Heart left ventricle (tissue), 16 donors: ENCODE measurements at regions not wholly inside any gene's neighbourhood (a gene's known extent, or its start where the extent isn't known, plus 50 kb on each side); places are given as distances from the start of the nearest gene placed in this dataset.

ENCODE experiments used
- ATAC-seq, 4 donors: fragments of 200-7000 bp; cut with Tn5 transposase; one replicate each; pipeline ENCODE4 v1.9.1; 2020 to 2022; ENCODE audit warnings: moderate library complexity in 4 of 4, mild to moderate bottlenecking in 3 of 4, moderate number of reproducible peaks in 1 of 4
- DNase-seq, 5 donors: peaks; one replicate each; pipeline ENCODE4 v3.0.0-alpha.2; 2020
- H3K27ac ChIP-seq, 12 donors: fragments of 200-600 bp; sonication (generic) in 4 of 12; one replicate each; pipeline versions ENCODE4 v1.5.0 to v1.8.0; 2016 to 2022; ENCODE audit warnings: mild to moderate bottlenecking in 2 of 12
- H3K27me3 ChIP-seq, 9 donors: fragments of 200-600 bp; sonication (generic) in 2 of 9; one replicate each; pipeline versions ENCODE4 v1.5.1 to v1.8.0; 2016 to 2022; ENCODE audit warnings: mild to moderate bottlenecking in 3 of 9
- H3K36me3 ChIP-seq, 9 donors: fragments of 200-600 bp; sonication (generic) in 2 of 9; one replicate each; pipeline versions ENCODE4 v1.5.0 to v1.8.0; 2018 to 2022; ENCODE audit warnings: mild to moderate bottlenecking in 2 of 9
- H3K4me1 ChIP-seq, 12 donors: fragments of 200-600 bp; sonication (generic) in 4 of 12; one replicate each; pipeline versions ENCODE4 v1.5.0 to v1.8.0; 2016 to 2022; ENCODE audit warnings: mild to moderate bottlenecking in 3 of 12
- H3K4me3 ChIP-seq, 12 donors: fragments of 200-600 bp; sonication (generic) in 4 of 12; one replicate each; pipeline versions ENCODE4 v1.5.0 to v1.8.0; 2017 to 2022; ENCODE audit warnings: mild to moderate bottlenecking in 9 of 12, moderate library complexity in 4 of 12
- H3K9me3 ChIP-seq, 12 donors: fragments of 200-600 bp; sonication (generic) in 4 of 12; one replicate each; pipeline versions ENCODE4 v1.5.0 to v1.8.0; 2016 to 2022; ENCODE audit warnings: mild to moderate bottlenecking in 1 of 12
- POLR2A ChIP-seq, 2 donors: fragments of 450-650 bp; IDR thresholded peaks; one replicate each; pipeline ENCODE4 v1.6.1; 2017; ENCODE audit warnings: antibody characterized with exemption in 2 of 2, mild to moderate bottlenecking in 2 of 2, moderate library complexity in 2 of 2
- WGBS, 4 donors: extraction: QIAGEN DNeasy Blood & Tissue Kit in 2 of 4; methylation state at CpG; one replicate each; pipeline versions ENCODE4 v1.1.5 to v1.1.7; 2013 to 2018; 5-methylcytosine and 5-hydroxymethylcytosine counted together
- intact Hi-C, 10 donors: fragments of 100-400 bp; cut with DNase I; formaldehyde crosslinking; loops; one replicate each; pipeline versions ENCODE4 v1.11.1 to v1.14.2; 2022
- TF ChIP-seq, protein P1 (sequence below), 12 donors: fragments of 200-600 bp; sonication (generic) in 4 of 12; IDR thresholded peaks; one replicate each; pipeline versions ENCODE4 v1.5.0 to v1.8.0; 2018 to 2022; ENCODE audit warnings: antibody characterized with exemption in 12 of 12, mild to moderate bottlenecking in 5 of 12
- donor health status: ischemic (EF 13 %, LVEDD 7.1; RV severe dilation, severe dysfunction).
- donor health status: healthy with polysubstance abuse.
- donor health status: DM: no; HTN: yes; CAD: no.
- donor health status: DM: no; HTN: no; CAD: no.
- donor health status: ischemic (EF 25% LVEDD 6.9; RV normal size, moderate dysfunction).
- donor health status: ischemic (EF 25% LVEDD 5.7; RV mildly dilated, moderate dysfunction).
- donor health status: healthy.
- donor health status: DM: yes; HTN: yes; CAD: no.
- donor health status: ischemic (EF 35%, LVEDD 5.7; RV mildly dilated, moderate dysfunction).
- donor health status: nonischemic (EF 11% LVEDD 7.7; RV severe dilation, severe dysfunction).
- donor health status: DM: yes; HTN: yes; CAD: no.
- donor health status: PGD.
- donor health status: ischemic (EF 29% LVEDD 5.4; RV normal size, mild dysfunction).
- donor health status: nonischemic (EF 23%, LVEDD 6.1; RV moderate dilation, normal function).

DNA sequence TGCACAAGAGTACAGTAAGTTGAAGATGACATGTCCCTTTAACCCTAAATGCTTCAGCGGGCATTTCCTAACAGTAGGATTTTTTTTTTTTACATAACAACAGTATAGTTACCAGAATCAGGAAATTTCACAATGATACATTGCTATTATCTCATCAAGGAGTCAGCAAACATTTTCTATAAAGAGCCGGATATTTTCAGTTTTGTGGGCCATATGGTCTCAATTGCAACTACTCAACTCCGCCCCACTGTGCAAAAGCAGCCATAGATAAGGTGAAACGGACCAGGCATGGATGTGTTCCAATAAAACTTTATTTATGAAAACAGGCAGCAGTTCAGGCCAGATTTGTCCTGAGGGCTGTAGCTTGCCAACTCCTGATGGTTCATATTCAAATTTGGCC is 130.6 kb downstream of the SMAD6 start:
- H3K4me1 ChIP-seq: peaks cover 0 to 41% (median 11%) of the 10 kb centered on the region in 12 donors
- intact Hi-C loops: no loop called here
- 62 to 74% (median 69%) methylated on average over 4 of the region's 4 CpGs for WGBS, 4 donors
- peaks cover 0 to 9% (median 0%) of the 10 kb centered on the region in 12 donors for H3K9me3 ChIP-seq
- no peak for TF ChIP-seq POLR2A (IDR thresholded peaks at IDR 0.05)
- TF ChIP-seq, protein P1, sequence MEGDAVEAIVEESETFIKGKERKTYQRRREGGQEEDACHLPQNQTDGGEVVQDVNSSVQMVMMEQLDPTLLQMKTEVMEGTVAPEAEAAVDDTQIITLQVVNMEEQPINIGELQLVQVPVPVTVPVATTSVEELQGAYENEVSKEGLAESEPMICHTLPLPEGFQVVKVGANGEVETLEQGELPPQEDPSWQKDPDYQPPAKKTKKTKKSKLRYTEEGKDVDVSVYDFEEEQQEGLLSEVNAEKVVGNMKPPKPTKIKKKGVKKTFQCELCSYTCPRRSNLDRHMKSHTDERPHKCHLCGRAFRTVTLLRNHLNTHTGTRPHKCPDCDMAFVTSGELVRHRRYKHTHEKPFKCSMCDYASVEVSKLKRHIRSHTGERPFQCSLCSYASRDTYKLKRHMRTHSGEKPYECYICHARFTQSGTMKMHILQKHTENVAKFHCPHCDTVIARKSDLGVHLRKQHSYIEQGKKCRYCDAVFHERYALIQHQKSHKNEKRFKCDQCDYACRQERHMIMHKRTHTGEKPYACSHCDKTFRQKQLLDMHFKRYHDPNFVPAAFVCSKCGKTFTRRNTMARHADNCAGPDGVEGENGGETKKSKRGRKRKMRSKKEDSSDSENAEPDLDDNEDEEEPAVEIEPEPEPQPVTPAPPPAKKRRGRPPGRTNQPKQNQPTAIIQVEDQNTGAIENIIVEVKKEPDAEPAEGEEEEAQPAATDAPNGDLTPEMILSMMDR (IDR thresholded peaks at IDR 0.05): no peak
- ATAC-seq (no peak), DNase-seq (no peak)
- H3K36me3 ChIP-seq: no peaks in the 10 kb centered on the region
- H3K4me3 ChIP-seq: no peak overlapping the region
- no peak overlapping the region for H3K27ac ChIP-seq
- H3K27me3 ChIP-seq: no peaks in the 10 kb centered on the region

GRCh38 chr15:66833371-66833770 is 131.3 kb downstream of the SMAD6 start:
- WGBS, 4 donors: 86 to 94% (median 88%) methylated on average over 8 of the region's 8 CpGs
- H3K36me3 ChIP-seq: no peaks in the 10 kb centered on the region
- no peak overlapping the region for H3K4me3 ChIP-seq
- intact Hi-C loops: no loop called here
- H3K4me1 ChIP-seq: peaks cover 0 to 34% (median 11%) of the 10 kb centered on the region in 12 donors
- DNase-seq: no peak
- no peak for ATAC-seq
- H3K27me3 ChIP-seq: no peaks in the 10 kb centered on the region
- H3K27ac ChIP-seq: no peak overlapping the region
- TF ChIP-seq POLR2A (IDR thresholded peaks at IDR 0.05): no peak
- TF ChIP-seq, protein P1 (IDR thresholded peaks at IDR 0.05): no peak
- peaks cover 0 to 9% (median 0%) of the 10 kb centered on the region in 12 donors for H3K9me3 ChIP-seq

DNA sequence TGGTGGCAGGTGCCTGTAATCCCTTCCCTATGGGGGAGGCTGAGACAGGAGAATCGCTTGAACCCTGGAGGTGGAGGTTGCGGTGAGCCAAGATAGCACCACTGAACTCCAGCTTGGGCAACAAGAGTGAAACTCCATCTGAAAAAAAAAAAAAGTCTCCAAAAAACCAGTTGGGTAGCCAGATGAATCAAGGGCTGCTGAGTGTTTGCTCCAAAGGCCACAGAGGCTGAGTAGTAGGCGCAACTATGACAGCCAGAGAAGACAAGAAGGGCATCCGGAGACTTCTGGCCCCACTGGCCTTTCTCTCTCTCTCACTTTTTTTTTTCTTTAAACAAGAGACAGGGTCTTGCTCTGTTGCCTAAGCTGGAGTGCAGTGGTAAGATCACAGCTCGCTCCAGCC is 131.8 kb downstream of the SMAD6 start:
- intact Hi-C loops: no loop called here
- TF ChIP-seq, protein P1 (IDR thresholded peaks at IDR 0.05): no peak
- no peak for TF ChIP-seq POLR2A (IDR thresholded peaks at IDR 0.05)
- no peak for ATAC-seq
- no peaks in the 10 kb centered on the region for H3K27me3 ChIP-seq
- H3K9me3 ChIP-seq: peaks cover 0 to 9% (median 0%) of the 10 kb centered on the region in 12 donors
- no peak for DNase-seq
- no peaks in the 10 kb centered on the region for H3K36me3 ChIP-seq
- no peak overlapping the region for H3K27ac ChIP-seq
- H3K4me1 ChIP-seq: peaks cover 0 to 34% (median 11%) of the 10 kb centered on the region in 12 donors
- H3K4me3 ChIP-seq: no peak overlapping the region
- 89 to 96% (median 91%) methylated on average over 5 of the region's 5 CpGs for WGBS, 4 donors

DNA sequence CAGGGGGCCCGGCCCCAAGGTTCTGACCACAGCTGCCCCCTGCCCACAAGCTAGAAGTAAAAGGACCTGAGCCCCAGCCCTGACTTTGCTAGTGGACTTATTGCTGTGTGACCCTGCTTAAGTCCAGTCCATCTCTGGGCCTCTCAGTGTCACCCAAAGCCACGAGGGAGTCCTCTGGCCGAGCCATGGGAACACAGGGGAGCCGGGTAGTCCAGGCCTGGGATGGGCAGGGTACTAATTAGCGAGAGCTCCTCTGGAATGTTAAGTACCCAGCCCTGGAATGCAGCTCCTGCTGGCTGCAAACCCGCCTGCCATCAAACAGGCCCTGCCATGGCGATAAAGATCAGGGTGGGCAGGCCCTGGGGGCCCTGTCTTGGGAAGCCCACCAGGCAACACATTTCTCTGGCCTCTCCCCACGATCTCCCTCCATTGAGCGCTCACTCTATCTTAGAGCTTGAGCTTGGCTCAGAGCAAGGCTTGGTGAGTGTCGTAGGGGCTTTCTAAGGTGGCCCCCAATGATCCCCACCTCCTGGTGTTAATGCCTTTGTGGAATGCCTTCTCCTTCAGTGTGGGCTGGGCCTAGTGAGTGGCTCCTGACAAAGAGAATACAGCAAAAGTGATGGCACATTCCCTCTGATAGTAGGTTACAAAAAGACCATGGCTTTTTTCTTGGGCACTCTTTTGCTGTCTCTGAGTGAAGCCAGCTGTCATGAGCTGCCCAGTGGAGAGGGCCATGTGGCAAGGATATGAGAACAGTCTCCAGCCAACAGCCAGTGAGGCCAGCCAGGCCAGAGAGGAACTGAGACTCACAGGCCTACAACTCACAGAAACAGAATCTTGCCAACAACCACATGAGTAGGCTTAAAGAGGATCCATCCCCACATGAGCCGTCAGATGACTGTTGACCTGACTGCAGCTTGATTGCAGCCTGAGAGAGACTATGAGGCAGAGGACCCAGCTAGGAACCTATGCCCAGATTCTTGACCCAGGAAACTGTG is 133.1 kb downstream of the SMAD6 start:
- H3K27me3 ChIP-seq: no peaks in the 10 kb centered on the region
- intact Hi-C loops: loop anchor here in 1 of 10 donors (5.0 kb wide), 1 partner anchor 33 kb away; no protein-coding TSS in a partner anchor
- no peak overlapping the region for H3K4me3 ChIP-seq
- 59 to 73% (median 66%) methylated on average over 8 to 11 of the region's 11 CpGs for WGBS, 4 donors
- ATAC-seq (peak; percentile 54 to 87 (median 64)), DNase-seq (peak in 2 of 5 donors; percentile 55 to 56)
- H3K9me3 ChIP-seq: peaks cover 0 to 9% (median 0%) of the 10 kb centered on the region in 12 donors
- H3K27ac ChIP-seq: peak overlapping the region in 10 of 12 donors; percentile 29 to 81 (median 62)
- H3K36me3 ChIP-seq: no peaks in the 10 kb centered on the region
- no peak for TF ChIP-seq POLR2A (IDR thresholded peaks at IDR 0.05)
- TF ChIP-seq, protein P1 (IDR thresholded peaks at IDR 0.05): no peak
- H3K4me1 ChIP-seq: peaks cover 0 to 26% (median 13%) of the 10 kb centered on the region in 12 donors
